ENCODE measurements at regions not wholly inside any gene's neighbourhood (a gene's known extent, or its start where the extent isn't known, plus 50 kb on each side); places are given as distances from the start of the nearest gene placed in this dataset.
A peak's percentile ranks its signal among the peaks of the same experiment; 100 is the strongest.

GRCh38 chr5:158027806-158028775 is 169.1 kb upstream of the CLINT1 start:
- DNase-seq (ENCODE audit: low read depth, low spot score), result no peak

GRCh38 chr5:158026304-158027031 is 167.5 kb upstream of the CLINT1 start:
- DNase-seq (ENCODE audit: low read depth, low spot score), result no peak

GRCh38 chr5:158023266-158023665 is 164.3 kb upstream of the CLINT1 start:
- no peak for DNase-seq (ENCODE audit: low read depth, low spot score)

- DNase-seq (ENCODE audit: low read depth, low spot score), result no peak
Observed at GRCh38 chr5:158022837-158023236, 163.9 kb upstream of the CLINT1 start.

GRCh38 chr5:158022393-158022792 is 163.4 kb upstream of the CLINT1 start:
- no peak for DNase-seq (ENCODE audit: low read depth, low spot score)

GRCh38 chr5:158020555-158021418 is 161.8 kb upstream of the CLINT1 start:
- peak; percentile 44 for DNase-seq (ENCODE audit: low read depth, low spot score)

GRCh38 chr5:158017469-158017868 is 158.5 kb upstream of the CLINT1 start:
- no peak for DNase-seq (ENCODE audit: low read depth, low spot score)

GRCh38 chr5:158014372-158014771 is 155.4 kb upstream of the CLINT1 start:
- DNase-seq (ENCODE audit: low read depth, low spot score), result no peak

- peak; percentile 71 for DNase-seq (ENCODE audit: low read depth, low spot score)
Observed at GRCh38 chr5:158013939-158014338, 155.0 kb upstream of the CLINT1 start.

GRCh38 chr5:158013303-158013702 is 154.4 kb upstream of the CLINT1 start:
- peak; percentile 65 for DNase-seq (ENCODE audit: low read depth, low spot score)

- no peak for DNase-seq (ENCODE audit: low read depth, low spot score)
Observed at GRCh38 chr5:158011422-158011821, 152.5 kb upstream of the CLINT1 start.

- no peak for DNase-seq (ENCODE audit: low read depth, low spot score)
Observed at GRCh38 chr5:158010831-158011230, 151.9 kb upstream of the CLINT1 start.

GRCh38 chr5:158007336-158007735 is 148.4 kb upstream of the CLINT1 start:
- no peak for DNase-seq (ENCODE audit: low read depth, low spot score)

GRCh38 chr5:157999696-158000095 is 140.8 kb upstream of the CLINT1 start:
- DNase-seq (ENCODE audit: low read depth, low spot score), result no peak

- no peak for DNase-seq (ENCODE audit: low read depth, low spot score)
Observed at GRCh38 chr5:157997991-157998504, 139.1 kb upstream of the CLINT1 start.

GRCh38 chr5:157994906-157995519 is 136.1 kb upstream of the CLINT1 start:
- DNase-seq (ENCODE audit: low read depth, low spot score), result peak; percentile 89

GRCh38 chr5:157993986-157994691 is 135.2 kb upstream of the CLINT1 start:
- DNase-seq (ENCODE audit: low read depth, low spot score), result no peak

GRCh38 chr5:157993201-157993600 is 134.3 kb upstream of the CLINT1 start:
- no peak for DNase-seq (ENCODE audit: low read depth, low spot score)

- DNase-seq (ENCODE audit: low read depth, low spot score), result no peak
Observed at GRCh38 chr5:157990583-157991181, 131.7 kb upstream of the CLINT1 start.

- DNase-seq (ENCODE audit: low read depth, low spot score), result no peak
Observed at GRCh38 chr5:157989296-157989695, 130.4 kb upstream of the CLINT1 start.

Data from ELF-1 (cell line).